BLaER1 treated with 17β-estradiol and CSF1 and Interleukin-3, amounts not matched to agents 10 nM and 100 nM (cell line): ENCODE measurements at regions not wholly inside any gene's neighbourhood (a gene's known extent, or its start where the extent isn't known, plus 50 kb on each side); places are given as distances from the start of the nearest gene placed in this dataset.
A peak's percentile ranks its signal among the peaks of the same experiment; 100 is the strongest.

Experiments used
- H3K27ac ChIP-seq, 11 experiments: shearing (Covaris generic); formaldehyde crosslinking; 2 replicates each; pipeline ENCODE4 v1.8.1; 2022
- H3K27me3 ChIP-seq, 11 experiments: shearing (Covaris generic); formaldehyde crosslinking; 2 replicates each; pipeline ENCODE4 v1.8.1; 2022
- H3K36me3 ChIP-seq, 11 experiments: shearing (Covaris generic); formaldehyde crosslinking; 2 replicates each; pipeline ENCODE4 v1.8.1; 2022
- H3K4me1 ChIP-seq, 10 experiments: shearing (Covaris generic); formaldehyde crosslinking; 2 replicates each; pipeline ENCODE4 v1.8.1; 2022
- H3K4me2 ChIP-seq, 11 experiments: shearing (Covaris generic); formaldehyde crosslinking; 2 replicates each; pipeline ENCODE4 v1.8.1; 2022
- H3K4me3 ChIP-seq, 10 experiments: shearing (Covaris generic); formaldehyde crosslinking; 2 replicates each; pipeline ENCODE4 v1.8.1; 2022
- H3K9ac ChIP-seq, 11 experiments: shearing (Covaris generic); formaldehyde crosslinking; 2 replicates each; pipeline ENCODE4 v1.8.1; 2022
- H3K9me3 ChIP-seq, 11 experiments: shearing (Covaris generic); formaldehyde crosslinking; replicated peaks in 1 of 11; 2 replicates each; pipeline ENCODE4 v1.8.1; 2022
- H4K20me1 ChIP-seq, 11 experiments: shearing (Covaris generic); formaldehyde crosslinking; 2 replicates each; pipeline ENCODE4 v1.8.1; 2022
- Cebpa-rat ChIP-seq, 11 experiments: shearing (Covaris generic); IDR thresholded peaks; 2 replicates each; pipeline ENCODE4 v1.8.1; 2022

DNA sequence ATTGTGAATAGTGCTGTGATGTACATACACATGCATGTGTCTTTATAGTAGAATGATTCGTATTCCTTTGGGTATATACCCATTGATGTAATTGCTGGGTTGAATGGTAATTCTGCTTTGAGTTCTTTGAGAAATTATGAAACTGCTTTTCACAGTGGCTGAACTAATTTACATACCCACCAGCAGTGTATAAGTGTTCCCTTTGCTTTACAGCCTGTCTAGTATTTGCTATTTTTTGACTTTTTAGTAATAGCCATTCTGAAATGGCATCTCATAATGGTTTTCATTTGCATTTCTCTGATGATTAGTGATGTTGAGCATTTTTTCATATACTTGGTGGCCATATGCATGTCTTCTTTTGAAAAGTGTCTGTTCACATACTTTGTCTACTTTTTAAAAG, 54.5 kb upstream of the FAM78B start:
- no peaks in the 10 kb centered on the region for H3K4me1 ChIP-seq
- no peaks in the 10 kb centered on the region for H3K36me3 ChIP-seq
- no peak overlapping the region for H3K9ac ChIP-seq
- peaks cover 19 to 59% (median 32%) of the 10 kb centered on the region in 11 experiments for H3K9me3 ChIP-seq
- no peak for TF ChIP-seq Cebpa-rat (IDR thresholded peaks at IDR 0.05)
- no peaks in the 10 kb centered on the region for H4K20me1 ChIP-seq
- H3K27me3 ChIP-seq: no peaks in the 10 kb centered on the region
- no peak overlapping the region for H3K4me3 ChIP-seq
- no peak overlapping the region for H3K27ac ChIP-seq
- no peak overlapping the region for H3K4me2 ChIP-seq

DNA sequence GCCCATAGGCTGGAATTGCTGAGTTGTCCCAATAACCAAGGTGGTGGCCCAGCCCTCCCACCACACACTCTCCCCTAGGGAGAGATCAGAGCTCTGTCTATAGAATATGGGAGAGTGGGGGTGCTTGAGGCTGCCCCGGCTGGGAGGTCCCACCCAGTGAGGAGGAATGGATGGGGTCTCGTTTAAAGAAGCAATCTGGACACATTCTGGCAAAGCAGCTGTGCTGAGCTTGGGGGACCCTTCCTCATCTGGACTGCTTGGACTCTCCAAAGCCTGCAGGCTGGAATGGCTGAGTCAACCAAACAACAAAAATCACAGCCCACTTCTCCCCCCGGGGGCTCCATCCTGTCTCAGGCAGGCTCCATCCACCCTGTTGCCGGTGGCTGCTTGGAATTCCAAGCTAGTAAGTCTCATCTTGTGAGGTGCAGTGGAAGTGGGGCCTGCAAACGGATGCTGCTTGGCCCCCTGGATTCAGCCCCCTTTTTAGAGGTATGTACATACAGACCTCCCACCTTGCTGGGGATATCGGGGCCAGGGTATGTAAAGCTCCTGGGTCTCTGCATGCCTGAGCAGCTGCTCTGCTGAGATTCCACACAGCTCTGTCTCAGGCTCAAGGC, 67.1 kb upstream of the FAM78B start:
- no peak overlapping the region for H3K27ac ChIP-seq
- H3K36me3 ChIP-seq: no peaks in the 10 kb centered on the region
- TF ChIP-seq Cebpa-rat (IDR thresholded peaks at IDR 0.05): no peak
- H4K20me1 ChIP-seq: no peaks in the 10 kb centered on the region
- no peak overlapping the region for H3K4me2 ChIP-seq
- peaks cover 9 to 35% (median 28%) of the 10 kb centered on the region in 11 experiments; a peak in 21 of 22 replicates for H3K9me3 ChIP-seq
- H3K9ac ChIP-seq: no peak overlapping the region
- H3K4me1 ChIP-seq: no peaks in the 10 kb centered on the region
- no peak overlapping the region for H3K4me3 ChIP-seq
- no peaks in the 10 kb centered on the region for H3K27me3 ChIP-seq

DNA sequence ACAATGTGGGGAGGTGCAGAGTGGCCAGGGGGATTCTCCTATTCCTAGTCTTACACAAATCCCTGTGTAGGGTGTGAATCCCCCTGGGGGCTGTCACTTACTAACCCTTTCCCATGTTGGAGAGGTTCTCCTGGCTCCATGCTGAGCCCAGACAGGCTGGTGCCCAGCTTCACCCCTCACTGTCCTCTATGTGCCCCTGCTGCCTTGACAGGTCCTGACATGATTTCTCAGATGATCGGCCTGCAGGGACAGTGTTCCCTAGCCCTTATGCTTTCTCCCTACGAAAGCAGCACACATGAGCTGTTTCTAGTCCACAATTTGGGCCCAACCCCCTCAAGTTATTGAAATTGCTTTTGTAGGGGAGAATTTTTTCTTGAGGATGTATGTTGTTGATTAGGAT, 68.9 kb upstream of the FAM78B start:
- Histone ChIP-seq H3K9me3 (peaks cover 9 to 30% (median 25%) of the 10 kb centered on the region in 11 experiments; a peak in 21 of 22 replicates), H4K20me1 (no peaks in the 10 kb centered on the region), H3K4me3 (no peak overlapping the region), H3K9ac (no peak overlapping the region), H3K27me3 (no peaks in the 10 kb centered on the region), H3K4me1 (no peaks in the 10 kb centered on the region), H3K36me3 (no peaks in the 10 kb centered on the region), H3K4me2 (no peak overlapping the region), H3K27ac (no peak overlapping the region)
- no peak for TF ChIP-seq Cebpa-rat (IDR thresholded peaks at IDR 0.05)

DNA sequence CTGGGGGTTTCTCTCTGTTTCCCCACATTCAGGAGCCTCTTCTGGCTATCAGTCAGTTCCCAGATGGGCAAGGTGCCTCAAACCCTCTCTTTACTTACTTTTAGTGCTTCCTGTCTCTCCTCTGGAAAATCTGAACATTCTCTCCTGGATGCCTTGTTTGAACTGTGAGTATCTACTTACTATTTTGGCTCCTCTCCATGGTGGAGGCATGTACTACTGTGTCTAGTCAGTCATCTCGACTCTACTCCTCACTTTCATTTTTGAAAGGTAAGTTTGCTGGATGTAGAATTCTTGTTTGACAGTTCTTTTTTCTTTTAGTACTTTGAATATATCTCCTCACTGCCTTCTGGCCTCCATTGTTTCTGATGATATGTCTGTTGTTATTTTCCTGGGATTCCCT, 70.9 kb upstream of the FAM78B start:
- Histone ChIP-seq H3K4me3 (no peak overlapping the region), H3K27ac (no peak overlapping the region), H3K9me3 (peaks cover 0 to 11% (median 5%) of the 10 kb centered on the region in 11 experiments; a peak in 15 of 22 replicates), H3K36me3 (no peaks in the 10 kb centered on the region), H3K9ac (no peak overlapping the region), H3K4me1 (no peaks in the 10 kb centered on the region), H3K4me2 (no peak overlapping the region), H4K20me1 (no peaks in the 10 kb centered on the region), H3K27me3 (no peaks in the 10 kb centered on the region)
- no peak for TF ChIP-seq Cebpa-rat (IDR thresholded peaks at IDR 0.05)

DNA sequence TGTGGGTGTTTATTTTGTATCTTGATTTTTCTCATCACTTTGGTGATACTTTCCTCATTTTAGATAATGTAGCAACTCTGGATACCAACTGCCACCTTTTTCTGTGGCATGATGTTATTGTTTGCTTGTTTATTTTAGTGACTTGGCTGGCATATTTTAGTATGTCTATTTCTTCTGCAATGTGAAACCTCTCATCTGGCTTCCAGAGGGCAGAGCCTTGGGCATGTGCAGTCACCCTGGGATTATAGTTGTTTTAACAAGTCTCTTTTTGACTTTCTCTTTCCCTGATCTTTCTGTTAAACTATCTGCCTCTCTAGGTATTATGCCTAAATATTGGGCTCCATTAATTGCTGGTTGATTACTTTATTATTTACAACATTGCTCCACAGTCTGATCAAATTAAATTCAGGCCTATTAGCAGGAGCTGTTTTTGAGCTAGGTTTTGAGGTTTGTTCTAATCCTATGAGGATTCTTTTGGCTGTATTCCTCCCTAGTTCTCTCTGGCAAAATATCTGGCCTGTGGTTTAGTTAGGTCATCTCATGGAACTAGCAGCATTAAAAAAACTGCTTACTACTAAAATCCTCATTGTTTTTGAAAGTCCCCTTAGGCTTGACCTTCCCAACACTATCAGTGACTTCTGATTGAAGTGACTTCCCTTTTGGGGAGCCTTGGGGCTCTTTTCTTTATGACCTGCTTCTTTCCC, 86.4 kb upstream of the FAM78B start:
- no peak overlapping the region for H3K4me3 ChIP-seq
- no peaks in the 10 kb centered on the region for H3K27me3 ChIP-seq
- H3K9ac ChIP-seq: no peak overlapping the region
- H3K9me3 ChIP-seq: peaks cover 8 to 15% (median 13%) of the 10 kb centered on the region in 11 experiments; a peak in 20 of 22 replicates
- no peaks in the 10 kb centered on the region for H3K36me3 ChIP-seq
- peaks cover 0 to 7% (median 0%) of the 10 kb centered on the region in 10 experiments; a peak in 4 of 20 replicates for H3K4me1 ChIP-seq
- no peak overlapping the region for H3K27ac ChIP-seq
- no peaks in the 10 kb centered on the region for H4K20me1 ChIP-seq
- no peak overlapping the region for H3K4me2 ChIP-seq
- TF ChIP-seq Cebpa-rat (IDR thresholded peaks at IDR 0.05): no peak

DNA sequence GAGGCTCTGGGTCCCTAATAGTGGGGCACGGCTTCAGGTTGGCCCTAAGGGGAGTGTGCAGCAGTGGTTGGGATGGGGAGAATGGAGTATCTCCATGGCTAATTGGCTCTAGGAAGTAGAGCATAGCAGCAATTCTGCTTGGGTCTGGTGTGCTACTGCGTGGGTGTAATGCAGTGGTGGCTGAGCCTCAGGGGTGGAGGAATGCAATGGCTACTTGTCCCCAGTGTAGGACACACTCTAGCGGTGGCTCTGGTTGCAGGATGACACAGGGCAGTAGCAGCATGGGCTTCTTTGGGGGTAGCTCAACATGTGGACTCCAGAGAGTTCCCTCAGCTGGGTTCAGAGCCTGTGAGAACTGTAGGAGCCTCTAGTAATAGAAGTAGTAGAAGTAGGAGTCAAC, 91.2 kb upstream of the FAM78B start:
- Histone ChIP-seq H3K9ac (no peak overlapping the region), H3K4me3 (no peak overlapping the region), H3K4me2 (peak overlapping the region in 4 of 11 experiments; percentile 6 to 19 (median 14); a peak in 2 of 22 replicates), H3K9me3 (no peaks in the 10 kb centered on the region; a peak in 1 of 22 replicates), H4K20me1 (no peaks in the 10 kb centered on the region), H3K4me1 (peaks cover 0 to 7% (median 0%) of the 10 kb centered on the region in 10 experiments; a peak in 4 of 20 replicates), H3K36me3 (no peaks in the 10 kb centered on the region), H3K27me3 (no peaks in the 10 kb centered on the region), H3K27ac (no peak overlapping the region)
- TF ChIP-seq Cebpa-rat (IDR thresholded peaks at IDR 0.05): no peak

DNA sequence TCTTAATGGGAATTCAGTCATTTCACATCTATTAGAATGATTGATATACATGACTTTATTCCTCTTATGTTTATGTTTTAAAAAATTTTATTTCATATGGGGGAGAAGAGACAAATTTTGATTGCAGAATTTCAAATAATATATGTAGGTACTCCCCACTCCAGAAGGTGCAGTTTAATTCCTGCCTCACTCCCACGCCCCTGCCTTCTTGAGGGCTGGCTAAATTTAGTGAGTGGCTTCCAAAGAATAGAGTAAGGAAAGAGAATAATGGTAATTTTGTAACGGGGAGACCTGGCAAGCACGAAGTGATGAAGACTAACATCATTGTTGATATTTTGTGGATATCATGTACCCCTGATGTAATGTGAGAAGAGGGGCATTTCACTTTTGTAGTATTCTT, 94.7 kb upstream of the FAM78B start:
- no peak overlapping the region for H3K4me2 ChIP-seq
- no peaks in the 10 kb centered on the region for H3K27me3 ChIP-seq
- H3K9me3 ChIP-seq: no peaks in the 10 kb centered on the region
- H4K20me1 ChIP-seq: no peaks in the 10 kb centered on the region
- no peak for TF ChIP-seq Cebpa-rat (IDR thresholded peaks at IDR 0.05)
- no peaks in the 10 kb centered on the region for H3K36me3 ChIP-seq
- peaks cover 0 to 7% (median 0%) of the 10 kb centered on the region in 10 experiments; a peak in 4 of 20 replicates for H3K4me1 ChIP-seq
- no peak overlapping the region for H3K4me3 ChIP-seq
- H3K27ac ChIP-seq: no peak overlapping the region
- no peak overlapping the region for H3K9ac ChIP-seq

DNA sequence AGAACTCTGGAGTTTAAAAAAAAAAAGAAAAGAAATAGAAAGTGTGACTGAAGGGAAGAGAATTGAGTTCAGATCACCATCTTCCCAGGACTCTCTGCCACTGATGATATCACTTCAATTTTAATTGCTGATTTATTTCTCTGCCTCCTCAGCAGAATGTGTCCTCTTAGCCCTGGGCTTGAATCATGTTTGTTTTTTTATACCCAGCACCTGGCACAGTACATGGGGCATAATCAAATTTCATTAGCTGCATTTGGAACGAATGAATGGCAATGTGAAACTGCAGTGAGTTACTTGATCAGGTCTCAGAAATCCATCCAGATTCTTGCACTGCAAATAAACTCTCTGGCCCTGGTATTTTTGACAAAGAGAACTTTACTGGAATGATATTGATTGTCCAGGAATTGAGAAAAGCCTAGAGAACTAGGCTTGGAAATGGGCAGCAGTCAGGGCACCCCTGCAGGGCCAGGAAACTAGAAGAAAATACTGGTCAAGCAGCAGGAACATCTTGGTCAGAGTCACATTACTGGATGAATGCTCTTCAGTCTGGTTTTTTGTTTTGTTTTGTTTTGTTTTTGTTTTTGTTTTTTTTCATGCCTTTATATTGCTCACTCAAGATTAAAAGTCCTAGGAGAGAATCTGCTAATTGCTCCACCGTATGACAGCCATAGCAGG, 103.8 kb upstream of the FAM78B start:
- H3K4me2 ChIP-seq: no peak overlapping the region
- H3K36me3 ChIP-seq: no peaks in the 10 kb centered on the region
- TF ChIP-seq Cebpa-rat (IDR thresholded peaks at IDR 0.05): no peak
- no peaks in the 10 kb centered on the region for H3K27me3 ChIP-seq
- no peak overlapping the region for H3K27ac ChIP-seq
- H4K20me1 ChIP-seq: no peaks in the 10 kb centered on the region
- peaks cover 0 to 18% (median 0%) of the 10 kb centered on the region in 10 experiments; a peak in 4 of 20 replicates for H3K4me1 ChIP-seq
- peaks cover 0 to 3% (median 2%) of the 10 kb centered on the region in 11 experiments; a peak in 8 of 22 replicates for H3K9me3 ChIP-seq
- no peak overlapping the region for H3K4me3 ChIP-seq
- no peak overlapping the region for H3K9ac ChIP-seq

DNA sequence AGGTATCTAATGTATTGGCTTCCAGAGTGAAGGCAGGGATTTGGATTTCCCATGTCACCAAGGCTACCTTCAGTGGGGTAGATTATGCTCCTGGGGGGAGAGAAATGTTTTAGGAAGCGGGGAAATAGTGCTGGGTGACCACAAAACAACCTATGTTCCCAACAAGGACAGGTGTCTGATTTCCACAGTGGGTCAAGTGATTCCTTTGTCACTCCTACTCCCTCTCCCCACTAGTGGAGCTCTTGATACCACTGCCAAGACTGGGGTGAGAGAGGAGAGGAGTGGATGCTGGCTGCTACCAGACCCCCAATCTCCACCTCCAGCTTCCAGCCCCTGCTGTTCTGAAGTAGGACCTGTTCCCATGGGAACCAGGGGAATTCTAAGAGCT, 104.3 kb upstream of the FAM78B start:
- Histone ChIP-seq H3K9me3 (peaks cover 0 to 8% (median 7%) of the 10 kb centered on the region in 11 experiments; a peak in 9 of 22 replicates), H3K4me3 (no peak overlapping the region), H4K20me1 (no peaks in the 10 kb centered on the region), H3K4me1 (peaks cover 0 to 18% (median 0%) of the 10 kb centered on the region in 10 experiments; a peak in 4 of 20 replicates), H3K27ac (no peak overlapping the region), H3K27me3 (no peaks in the 10 kb centered on the region), H3K4me2 (no peak overlapping the region), H3K9ac (no peak overlapping the region), H3K36me3 (no peaks in the 10 kb centered on the region)
- no peak for TF ChIP-seq Cebpa-rat (IDR thresholded peaks at IDR 0.05)
